ENCODE measurements at regions not wholly inside any gene's neighbourhood (a gene's known extent, or its start where the extent isn't known, plus 50 kb on each side); places are given as distances from the start of the nearest gene placed in this dataset.
A peak's percentile ranks its signal among the peaks of the same experiment; 100 is the strongest.

DNA sequence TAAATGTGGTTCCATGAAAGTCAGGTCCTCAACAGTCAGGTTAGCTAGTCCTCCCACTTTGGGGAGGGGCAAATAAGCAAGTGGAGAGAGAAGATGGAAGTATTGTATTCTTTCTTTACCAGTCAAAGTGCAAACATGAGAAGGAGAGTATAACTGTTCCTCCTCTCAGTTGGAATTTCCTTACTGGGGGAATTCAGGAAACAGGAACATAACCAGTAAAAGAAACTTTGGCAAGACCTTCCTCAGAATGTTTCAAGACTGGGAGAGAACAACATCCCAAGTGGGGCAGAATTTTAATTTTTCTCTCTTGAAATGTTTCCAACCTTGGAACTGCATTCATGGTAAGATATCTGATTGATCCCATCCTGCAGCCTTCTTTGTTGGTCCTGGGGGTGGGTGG is 552.4 kb upstream of the TNP1 start:
- Histone ChIP-seq H3K27ac (peak overlapping the region; percentile 40), H3K4me3 (ENCODE audit: low read depth, low read length) (no peak overlapping the region)
- TF ChIP-seq, protein P1, sequence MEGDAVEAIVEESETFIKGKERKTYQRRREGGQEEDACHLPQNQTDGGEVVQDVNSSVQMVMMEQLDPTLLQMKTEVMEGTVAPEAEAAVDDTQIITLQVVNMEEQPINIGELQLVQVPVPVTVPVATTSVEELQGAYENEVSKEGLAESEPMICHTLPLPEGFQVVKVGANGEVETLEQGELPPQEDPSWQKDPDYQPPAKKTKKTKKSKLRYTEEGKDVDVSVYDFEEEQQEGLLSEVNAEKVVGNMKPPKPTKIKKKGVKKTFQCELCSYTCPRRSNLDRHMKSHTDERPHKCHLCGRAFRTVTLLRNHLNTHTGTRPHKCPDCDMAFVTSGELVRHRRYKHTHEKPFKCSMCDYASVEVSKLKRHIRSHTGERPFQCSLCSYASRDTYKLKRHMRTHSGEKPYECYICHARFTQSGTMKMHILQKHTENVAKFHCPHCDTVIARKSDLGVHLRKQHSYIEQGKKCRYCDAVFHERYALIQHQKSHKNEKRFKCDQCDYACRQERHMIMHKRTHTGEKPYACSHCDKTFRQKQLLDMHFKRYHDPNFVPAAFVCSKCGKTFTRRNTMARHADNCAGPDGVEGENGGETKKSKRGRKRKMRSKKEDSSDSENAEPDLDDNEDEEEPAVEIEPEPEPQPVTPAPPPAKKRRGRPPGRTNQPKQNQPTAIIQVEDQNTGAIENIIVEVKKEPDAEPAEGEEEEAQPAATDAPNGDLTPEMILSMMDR (IDR thresholded peaks at IDR 0.05), result no peak

GRCh38 chr2:217410681-217410960 is 550.8 kb upstream of the TNP1 start:
- no peaks in the 10 kb centered on the region for H3K27me3 ChIP-seq (ENCODE audit: control insufficient read depth, insufficient read depth, low read length)
- H3K9ac ChIP-seq, result no peak overlapping the region
- H3K4me1 ChIP-seq, result peaks cover 6% of the 10 kb centered on the region
- no peak overlapping the region for H3K4me3 ChIP-seq (ENCODE audit: low read depth, low read length)
- no peak overlapping the region for H2AFZ ChIP-seq
- H3K36me3 ChIP-seq (ENCODE audit: control insufficient read depth, insufficient read depth, low read length), result no peaks in the 10 kb centered on the region
- H3K4me2 ChIP-seq (ENCODE audit: low read length), result no peak overlapping the region
- H3K79me2 ChIP-seq, result no peaks in the 10 kb centered on the region
- no peaks in the 10 kb centered on the region for H3K9me3 ChIP-seq (ENCODE audit: control insufficient read depth, low read length)
- H3K27ac ChIP-seq, result no peak overlapping the region
- TF ChIP-seq, protein P1 (IDR thresholded peaks at IDR 0.05), result no peak

More for the DNA sequence above, 552.4 kb upstream of the TNP1 start:
- Histone ChIP-seq H2AFZ (no peak overlapping the region), H3K4me1 (peaks cover 6% of the 10 kb centered on the region), H3K4me2 (ENCODE audit: low read length) (no peak overlapping the region), H3K36me3 (ENCODE audit: control insufficient read depth, insufficient read depth, low read length) (no peaks in the 10 kb centered on the region), H3K79me2 (no peaks in the 10 kb centered on the region), H3K9me3 (ENCODE audit: control insufficient read depth, low read length) (no peaks in the 10 kb centered on the region), H3K27me3 (ENCODE audit: control insufficient read depth, insufficient read depth, low read length) (no peaks in the 10 kb centered on the region), H3K9ac (no peak overlapping the region)

GRCh38 chr2:217409949-217410680 is 550.3 kb upstream of the TNP1 start:
- no peak overlapping the region for H3K27ac ChIP-seq

DNA sequence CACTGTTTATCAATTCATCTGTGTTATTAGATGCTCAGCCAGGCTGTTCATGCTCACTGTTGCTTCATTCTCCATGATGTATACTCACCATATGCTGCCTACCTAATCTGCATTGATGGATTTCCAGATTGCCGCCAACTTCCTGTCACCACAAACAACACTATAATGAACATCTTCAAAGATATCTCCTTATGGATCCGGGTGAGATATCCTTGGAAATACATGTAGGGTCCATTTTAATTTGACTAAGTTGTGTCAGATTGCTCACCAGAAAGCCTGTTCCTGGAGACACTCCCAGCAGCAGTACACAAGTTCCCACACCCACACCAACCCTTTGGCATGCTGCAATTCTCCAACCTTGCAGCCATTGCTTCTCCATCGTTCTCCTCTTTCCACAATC is 547.5 kb upstream of the TNP1 start:
- Histone ChIP-seq H3K9me3 (ENCODE audit: control insufficient read depth, low read length) (no peaks in the 10 kb centered on the region), H3K27me3 (ENCODE audit: control insufficient read depth, insufficient read depth, low read length) (no peaks in the 10 kb centered on the region), H3K79me2 (no peaks in the 10 kb centered on the region), H3K9ac (no peak overlapping the region), H3K4me3 (ENCODE audit: low read depth, low read length) (no peak overlapping the region), H3K36me3 (ENCODE audit: control insufficient read depth, insufficient read depth, low read length) (no peaks in the 10 kb centered on the region), H3K27ac (no peak overlapping the region), H3K4me2 (ENCODE audit: low read length) (no peak overlapping the region), H3K4me1 (peaks cover 6% of the 10 kb centered on the region), H2AFZ (no peak overlapping the region)
- TF ChIP-seq, protein P1 (IDR thresholded peaks at IDR 0.05), result no peak

More at GRCh38 chr2:217409949-217410680, 550.3 kb upstream of the TNP1 start:
- no peak overlapping the region for H3K4me2 ChIP-seq (ENCODE audit: low read length)
- H3K9me3 ChIP-seq (ENCODE audit: control insufficient read depth, low read length), result no peaks in the 10 kb centered on the region
- no peaks in the 10 kb centered on the region for H3K27me3 ChIP-seq (ENCODE audit: control insufficient read depth, insufficient read depth, low read length)
- H3K36me3 ChIP-seq (ENCODE audit: control insufficient read depth, insufficient read depth, low read length), result no peaks in the 10 kb centered on the region
- no peak overlapping the region for H3K4me3 ChIP-seq (ENCODE audit: low read depth, low read length)
- H3K79me2 ChIP-seq, result no peaks in the 10 kb centered on the region
- H3K9ac ChIP-seq, result no peak overlapping the region
- H3K4me1 ChIP-seq, result peaks cover 6% of the 10 kb centered on the region
- TF ChIP-seq, protein P1 (IDR thresholded peaks at IDR 0.05), result no peak
- no peak overlapping the region for H2AFZ ChIP-seq

- Histone ChIP-seq H3K4me1 (no peaks in the 10 kb centered on the region), H2AFZ (no peak overlapping the region), H3K9me3 (ENCODE audit: control insufficient read depth, low read length) (no peaks in the 10 kb centered on the region), H3K4me2 (ENCODE audit: low read length) (no peak overlapping the region), H3K27ac (no peak overlapping the region), H3K27me3 (ENCODE audit: control insufficient read depth, insufficient read depth, low read length) (no peaks in the 10 kb centered on the region), H3K36me3 (ENCODE audit: control insufficient read depth, insufficient read depth, low read length) (no peaks in the 10 kb centered on the region), H3K4me3 (ENCODE audit: low read depth, low read length) (no peak overlapping the region), H3K9ac (no peak overlapping the region), H3K79me2 (no peaks in the 10 kb centered on the region)
- TF ChIP-seq, protein P1 (IDR thresholded peaks at IDR 0.05), result no peak
Measured at GRCh38 chr2:217404236-217404760, 544.4 kb upstream of the TNP1 start.
